IMR-90 (cell line): ENCODE measurements at regions not wholly inside any gene's neighbourhood (a gene's known extent, or its start where the extent isn't known, plus 50 kb on each side); places are given as distances from the start of the nearest gene placed in this dataset.

Experiments
- ATAC-seq: fragments of 200-7000 bp; cut with Tn5 transposase; 2 replicates; pipeline ENCODE4 v1.9.1; 2020; ENCODE audit warnings: low read depth, mild to moderate bottlenecking, moderate library complexity
- BruUV-seq: library from RNA; stranded (reverse); fragments of 400-500 nt; replicated peaks from 2 replicates; lab custom pipeline; 2021; lab: Mats Ljungman, UMichigan
- CTCF ChIA-PET: fragments of 300-600 bp; formaldehyde crosslinking; extraction: SDS; loops from one replicate; lab custom pipeline; 2021; ENCODE audit warnings: antibody characterized with exemption; lab: Yijun Ruan, JAX
- POLR2A ChIA-PET: fragments of 300-600 bp; sonication (Branson Sonifier 250); formaldehyde crosslinking; loops from one replicate; lab custom pipeline; 2022; ENCODE audit warnings: antibody characterized with exemption; ENCODE audit not compliant: unreplicated experiment; lab: Charles Lee
- DNase-seq: peaks from one replicate; pipeline ENCODE4 v3.0.0; 2013
- H2AFZ ChIP-seq: replicated peaks from 2 replicates; pipeline ENCODE3; 2013; ENCODE audit warnings: low read length, mild to moderate bottlenecking; ENCODE audit not compliant: poor library complexity
- H2AK5ac ChIP-seq: 2 replicates; pipeline ENCODE4 v1.6.1; 2013; ENCODE audit warnings: low read depth, low read length, inconsistent platforms
- H2AK9ac ChIP-seq: replicated peaks from 2 replicates; pipeline ENCODE3; 2013; ENCODE audit warnings: mild to moderate bottlenecking, low read depth, low read length, moderate library complexity; ENCODE audit not compliant: poor library complexity
- H2BK120ac ChIP-seq: 2 replicates; pipeline ENCODE4 v1.6.1; 2013; ENCODE audit warnings: low read depth, low read length, inconsistent platforms
- H2BK15ac ChIP-seq: 3 replicates; pipeline ENCODE4 v1.6.1; 2013; ENCODE audit warnings: low read depth, low read length, inconsistent platforms
- H2BK20ac ChIP-seq: 2 replicates; pipeline ENCODE4 v1.6.1; 2013; ENCODE audit warnings: low read depth, mild to moderate bottlenecking, inconsistent platforms, low read length, moderate library complexity
- H2BK5ac ChIP-seq: 2 replicates; pipeline ENCODE4 v1.6.1; 2013; ENCODE audit warnings: mild to moderate bottlenecking, low read depth, low read length, inconsistent platforms; ENCODE audit not compliant: poor library complexity, severe bottlenecking
- H3K14ac ChIP-seq: replicated peaks from 2 replicates; pipeline ENCODE4 v1.6.1; 2013; ENCODE audit warnings: low read depth, low read length, inconsistent platforms
- H3K18ac ChIP-seq: 2 replicates; pipeline ENCODE4 v1.6.1; 2013; ENCODE audit warnings: low read depth, low read length, control low read depth
- H3K23ac ChIP-seq: 2 replicates; pipeline ENCODE4 v1.6.1; 2013; ENCODE audit warnings: low read depth, low read length, inconsistent platforms
- H3K27ac ChIP-seq: 2 replicates; pipeline ENCODE4 v1.5.1; 2013; ENCODE audit warnings: mild to moderate bottlenecking, control low read depth, low read length; ENCODE audit not compliant: insufficient read depth
- H3K27me3 ChIP-seq: 2 replicates; pipeline ENCODE4 v1.6.1; 2013; ENCODE audit warnings: low read length; ENCODE audit not compliant: control insufficient read depth, insufficient read depth
- H3K36me3 ChIP-seq: 2 replicates; pipeline ENCODE4 v1.6.1; 2013; ENCODE audit warnings: low read length, mixed read lengths; ENCODE audit not compliant: control insufficient read depth, insufficient read depth
- H3K4ac ChIP-seq: 2 replicates; pipeline ENCODE4 v1.6.1; 2013; ENCODE audit warnings: low read depth, low read length, inconsistent platforms
- H3K4me1 ChIP-seq: 2 replicates; pipeline ENCODE4 v1.6.1; 2013; ENCODE audit warnings: low read length, mixed read lengths; ENCODE audit not compliant: control insufficient read depth, insufficient read depth
- H3K4me2 ChIP-seq: 2 replicates; pipeline ENCODE4 v1.6.1; 2013; ENCODE audit warnings: low read depth, mild to moderate bottlenecking, control low read depth, low read length, moderate library complexity
- H3K4me3 ChIP-seq: 2 replicates; pipeline ENCODE4 v1.5.1; 2013; ENCODE audit warnings: low read depth, mild to moderate bottlenecking, control low read depth, low read length, moderate library complexity; ENCODE audit not compliant: insufficient read depth
- H3K56ac ChIP-seq: 2 replicates; pipeline ENCODE4 v1.6.1; 2013; ENCODE audit warnings: low read length, inconsistent platforms; ENCODE audit not compliant: insufficient read depth; ENCODE audit errors: extremely low read depth
- H3K79me1 ChIP-seq, 2 experiments: 2 replicates each; pipeline ENCODE4 v1.6.1; 2013; ENCODE audit warnings: low read length in 2 of 2, inconsistent platforms in 1 of 2, low read depth in 1 of 2
- H3K9ac ChIP-seq: 2 replicates; pipeline ENCODE4 v1.6.1; 2013; ENCODE audit warnings: low read depth, low read length, control low read depth
- H3K9me1 ChIP-seq: 2 replicates; pipeline ENCODE4 v1.6.1; 2013; ENCODE audit warnings: low read length, inconsistent platforms; ENCODE audit not compliant: insufficient read depth
- H3K9me3 ChIP-seq: 2 replicates; pipeline ENCODE4 v1.6.1; 2013; ENCODE audit warnings: low read length; ENCODE audit not compliant: control insufficient read depth, insufficient read depth
- H4K20me1 ChIP-seq: 2 replicates; pipeline ENCODE4 v1.6.1; 2013; ENCODE audit warnings: low read length, inconsistent platforms; ENCODE audit not compliant: insufficient read depth
- H4K5ac ChIP-seq: 2 replicates; pipeline ENCODE4 v1.6.1; 2013; ENCODE audit warnings: mild to moderate bottlenecking, low read depth, low read length, control low read depth
- H4K8ac ChIP-seq, 2 experiments: 2 replicates each; pipeline ENCODE4 v1.6.1; 2013; ENCODE audit warnings: low read depth in 2 of 2, low read length in 2 of 2, control low read depth in 1 of 2, inconsistent platforms in 1 of 2
- H4K91ac ChIP-seq: 2 replicates; pipeline ENCODE4 v1.6.1; 2013; ENCODE audit warnings: low read depth, low read length, inconsistent platforms; ENCODE audit not compliant: insufficient read depth
- FOS ChIP-seq: fragments of 150-350 bp; IDR thresholded peaks from 2 replicates; pipeline ENCODE4 v1.6.1; 2016; ENCODE audit warnings: low read depth, low read length
- WGBS, 2 experiments: methylation state at CpG; one replicate each; pipeline versions ENCODE4 v1.1.5 to v1.1.7; 2013; ENCODE audit warnings: missing lambda C conversion rate in 2 of 2; ENCODE audit not compliant: insufficient read length in 1 of 2; ENCODE audit errors: extremely low coverage in 2 of 2; 5-methylcytosine and 5-hydroxymethylcytosine counted together
- dilution Hi-C: fragments of 300-500 bp; cut with HindIII; formaldehyde crosslinking; loops from one replicate; pipeline ENCODE4 v1.14.3; 2018; ENCODE audit warnings: low sequenced_read_pairs; ENCODE audit not compliant: unreplicated experiment
- in situ Hi-C: fragments of 300-500 bp; cut with MboI; formaldehyde crosslinking; loops from 3 replicates; pipeline ENCODE4 v1.14.3; 2019; ENCODE audit warnings: low sequenced_read_pairs, inconsistent platforms, mixed read lengths
- intact Hi-C: fragments of 100-400 bp; cut with micrococcal nuclease; formaldehyde crosslinking; loops from 2 replicates; pipeline ENCODE4 v1.10.0; 2022
- TF ChIP-seq, protein P1 (sequence below): fragments of 150-350 bp; IDR thresholded peaks from 2 replicates; pipeline ENCODE4 v1.6.1; 2017; ENCODE audit warnings: mild to moderate bottlenecking, antibody characterized with exemption, low read length, low read depth

DNA sequence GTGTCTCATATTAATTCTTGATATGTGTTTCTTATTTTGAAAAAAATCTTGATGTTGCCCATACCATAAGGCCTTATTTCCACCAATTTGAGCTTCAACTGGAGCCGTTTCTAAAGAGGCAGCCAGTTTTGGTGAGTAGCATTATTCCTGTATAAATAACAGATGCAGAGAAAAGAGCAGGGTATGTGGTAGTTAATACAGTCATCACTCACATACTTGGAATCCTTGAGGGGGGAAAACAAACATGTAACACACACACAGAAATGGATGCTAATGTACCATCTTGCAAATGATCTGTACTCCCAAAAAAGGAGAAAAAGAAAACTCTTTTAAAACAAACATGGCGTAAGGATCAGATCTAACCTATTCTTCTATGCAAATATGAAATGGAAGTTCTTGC, 389.7 kb downstream of the GPM6A start:
- Histone ChIP-seq H2BK5ac (peak overlapping the region; percentile 97), H3K79me1 (no peaks in the 10 kb centered on the region), H3K27me3 (no peaks in the 10 kb centered on the region), H4K91ac (peak overlapping the region; percentile 56; the same call in 1 of the 2 replicates), H3K56ac (peak overlapping the region; percentile 56; the same call in 1 of the 2 replicates), H3K4ac (peak overlapping the region; percentile 78; the same call in 1 of the 2 replicates), H3K4me1 (peaks cover 7% of the 10 kb centered on the region), H3K4me3 (no peak overlapping the region), H3K9ac (peak overlapping the region; percentile 30; the same call in 1 of the 2 replicates), H3K4me2 (no peak overlapping the region), H2AK9ac (no peak overlapping the region), H3K14ac (peak overlapping the region; percentile 48), H4K20me1 (no peaks in the 10 kb centered on the region), H2BK15ac (no peak overlapping the region), H3K18ac (peak overlapping the region; percentile 9; the same call in 1 of the 2 replicates), H3K9me1 (no peaks in the 10 kb centered on the region), H3K9me3 (peaks cover 2% of the 10 kb centered on the region; the same call in 1 of the 2 replicates), H3K23ac (peak overlapping the region; percentile 54; the same call in 1 of the 2 replicates), H4K5ac (peak overlapping the region; percentile 36; the same call in 1 of the 2 replicates), H2BK120ac (peak overlapping the region; percentile 100), H3K36me3 (no peaks in the 10 kb centered on the region), H4K8ac (peak overlapping the region; percentile 66 to 92; a peak in 3 of 4 replicates), H2AFZ (no peak overlapping the region), H2AK5ac (no peak overlapping the region), H3K27ac (peak overlapping the region; percentile 66; the same call in 1 of the 2 replicates), H2BK20ac (peak overlapping the region; percentile 80)
- peak; percentile 69 for DNase-seq
- ChIA-PET CTCF (no interaction called here), POLR2A (no interaction called here)
- ATAC-seq, result peak; percentile 50
- in situ Hi-C loops (no loop called here), intact Hi-C loops (no loop called here), dilution Hi-C loops (no loop called here)
- TF ChIP-seq, protein P1, sequence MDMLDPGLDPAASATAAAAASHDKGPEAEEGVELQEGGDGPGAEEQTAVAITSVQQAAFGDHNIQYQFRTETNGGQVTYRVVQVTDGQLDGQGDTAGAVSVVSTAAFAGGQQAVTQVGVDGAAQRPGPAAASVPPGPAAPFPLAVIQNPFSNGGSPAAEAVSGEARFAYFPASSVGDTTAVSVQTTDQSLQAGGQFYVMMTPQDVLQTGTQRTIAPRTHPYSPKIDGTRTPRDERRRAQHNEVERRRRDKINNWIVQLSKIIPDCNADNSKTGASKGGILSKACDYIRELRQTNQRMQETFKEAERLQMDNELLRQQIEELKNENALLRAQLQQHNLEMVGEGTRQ, result no peak
- 0 out of 2 replicates have a peak, but pooled peaks have one; percentile 19 for TF ChIP-seq FOS
- no CpG with 5 or more reads among the region's 2 CpGs for WGBS, 2 experiments
- no TSS peak for BruUV-seq
